SU-DHL-6 (cell line): ENCODE measurements at regions not wholly inside any gene's neighbourhood (a gene's known extent, or its start where the extent isn't known, plus 50 kb on each side); places are given as distances from the start of the nearest gene placed in this dataset.
"Not testable (repeated sequence)": the region's sequence is repeated elsewhere in the genome, so short reads cannot be mapped to it uniquely, and the experiment has no call there.

Experiments
- H2AFZ ChIP-seq: fragments of 200-600 bp; sonication (generic); 2 replicates; pipeline ENCODE4 v1.6.1; 2014; ENCODE audit warnings: low read depth, mild to moderate bottlenecking, moderate library complexity, mixed read lengths, antibody characterized with exemption, low read length; ENCODE audit not compliant: severe bottlenecking
- H3F3A ChIP-seq: fragments of 200-600 bp; shearing (Covaris generic); 2 replicates; pipeline ENCODE4 v1.6.0; 2016; ENCODE audit warnings: antibody characterized with exemption, mild to moderate bottlenecking; ENCODE audit not compliant: insufficient read depth
- H3K27ac ChIP-seq: fragments of 200-600 bp; sonication (generic); 2 replicates; pipeline ENCODE4 v1.5.1; 2016; ENCODE audit warnings: low read depth, mild to moderate bottlenecking, low read length, moderate library complexity, mixed read lengths
- H3K27me3 ChIP-seq: fragments of 200-600 bp; sonication (generic), shearing (Covaris generic); 2 replicates; pipeline ENCODE4 v1.6.0; 2014; ENCODE audit warnings: mild to moderate bottlenecking, low read length
- H3K36me3 ChIP-seq: fragments of 200-600 bp; sonication (generic); 2 replicates; pipeline ENCODE4 v1.6.1; 2014; ENCODE audit warnings: mild to moderate bottlenecking, low read length, mixed read lengths
- H3K4me2 ChIP-seq: fragments of 300-600, 200-600 bp; shearing (Covaris generic), sonication (generic); 2 replicates; pipeline ENCODE4 v1.6.0; 2014; ENCODE audit warnings: low read length, low read depth, mild to moderate bottlenecking; ENCODE audit not compliant: poor library complexity, severe bottlenecking
- H3K4me3 ChIP-seq: fragments of 200-600 bp; sonication (generic); 2 replicates; pipeline ENCODE4 v1.5.1; 2014; ENCODE audit warnings: antibody characterized with exemption, low read length, mild to moderate bottlenecking, mixed read lengths; ENCODE audit not compliant: insufficient read depth, poor library complexity, severe bottlenecking
- H3K79me2 ChIP-seq: fragments of 200-600 bp; sonication (generic); 2 replicates; pipeline ENCODE4 v1.6.1; 2014; ENCODE audit warnings: mild to moderate bottlenecking, low read length, moderate library complexity; ENCODE audit not compliant: insufficient read depth
- H3K9ac ChIP-seq: fragments of 200-600 bp; sonication (generic); 2 replicates; pipeline ENCODE4 v1.7.0; 2014; ENCODE audit warnings: mild to moderate bottlenecking, low read length
- H3K9me2 ChIP-seq: fragments of 200-600 bp; sonication (generic); replicated peaks from 2 replicates; pipeline ENCODE4 v1.6.1; 2014; ENCODE audit warnings: low read length; ENCODE audit not compliant: insufficient read depth
- H3K9me3 ChIP-seq: fragments of 200-600 bp; sonication (generic); 2 replicates; pipeline ENCODE4 v1.6.1; 2014; ENCODE audit warnings: low read length, mixed read lengths; ENCODE audit not compliant: insufficient read depth
- H4K20me1 ChIP-seq: fragments of 200-600 bp; sonication (generic); 2 replicates; pipeline ENCODE4 v1.6.1; 2014; ENCODE audit warnings: low read depth, mild to moderate bottlenecking, antibody characterized with exemption, low read length, moderate library complexity, mixed read lengths
- CTCF ChIP-seq: fragments of 200-600 bp; sonication (generic); IDR thresholded peaks from one replicate; pipeline ENCODE4 v1.5.1; 2017; ENCODE audit warnings: antibody characterized with exemption, mild to moderate bottlenecking, low read length, moderate library complexity; ENCODE audit not compliant: insufficient read depth, poor library complexity, severe bottlenecking

GRCh38 chr3:91287344-91287743 is 2179.9 kb downstream of the EPHA3 start:
- H3K4me3 ChIP-seq, H3K9me3 ChIP-seq, H3K36me3 ChIP-seq, H2AFZ ChIP-seq, H3K79me2 ChIP-seq, H3K27me3 ChIP-seq, H3K9me2 ChIP-seq, H3K4me2 ChIP-seq, H3F3A ChIP-seq, H3K9ac ChIP-seq, H4K20me1 ChIP-seq, H3K27ac ChIP-seq: not testable (repeated sequence)
- TF ChIP-seq CTCF = peak; percentile 32

- not testable (repeated sequence) for H2AFZ ChIP-seq, H3K36me3 ChIP-seq, H3K9me2 ChIP-seq, H3K4me3 ChIP-seq, H3K9me3 ChIP-seq, H3F3A ChIP-seq, H3K79me2 ChIP-seq, H3K9ac ChIP-seq, H3K27ac ChIP-seq, H3K4me2 ChIP-seq, H3K27me3 ChIP-seq, H4K20me1 ChIP-seq
Measured at GRCh38 chr3:91291388-91291787, 2184.0 kb downstream of the EPHA3 start.
